B cell (primary cell): ENCODE measurements at regions not wholly inside any gene's neighbourhood (a gene's known extent, or its start where the extent isn't known, plus 50 kb on each side); places are given as distances from the start of the nearest gene placed in this dataset.

ENCODE experiments used
- ATAC-seq: fragments of 200-7000 bp; cut with Tn5 transposase; one replicate; pipeline ENCODE4 v1.10.0; 2021; ENCODE audit warnings: low read depth, mild to moderate bottlenecking, moderate number of reproducible peaks, moderate library complexity
- CTCF ChIA-PET: fragments of 350-600 bp; sonication (Branson Sonifier 250); formaldehyde crosslinking; loops from one replicate; lab custom pipeline; 2021; ENCODE audit warnings: antibody characterized with exemption, inconsistent platforms; lab: Charles Lee
- POLR2A ChIA-PET: fragments of 350-600 bp; sonication (Branson Sonifier 250); formaldehyde crosslinking; loops from one replicate; lab custom pipeline; 2021; ENCODE audit warnings: antibody characterized with exemption; lab: Charles Lee
- DNase-seq: peaks from one replicate; pipeline ENCODE4 v3.0.0; 2013
- H2AFZ ChIP-seq: 2 replicates; pipeline ENCODE4 v1.6.1; 2012; ENCODE audit warnings: mild to moderate bottlenecking, low read depth, low read length; ENCODE audit not compliant: insufficient read depth, poor library complexity, severe bottlenecking
- H3K27ac ChIP-seq, 2 donors: 1 replicate in 1 of 2; 2 replicates in 1 of 2; pipeline ENCODE4 v1.5.1; 2012 to 2013; ENCODE audit warnings: low read length in 2 of 2, mild to moderate bottlenecking in 2 of 2, moderate library complexity in 1 of 2
- H3K27me3 ChIP-seq, 4 experiments: fragments of 200-600 bp in 1 of 4; sonication (generic) in 1 of 4; replicated peaks in 1 of 4; 1 replicate in 2 of 4; 2 replicates in 2 of 4; pipeline versions ENCODE4 v1.6.1 to v1.7.0; 2013 to 2016; ENCODE audit warnings: low read length in 3 of 4, mild to moderate bottlenecking in 2 of 4, mixed read lengths in 1 of 4, moderate library complexity in 1 of 4; ENCODE audit not compliant: insufficient read depth in 4 of 4, control insufficient read depth in 3 of 4; ENCODE audit errors: control extremely low read depth in 1 of 4
- H3K36me3 ChIP-seq, 2 experiments: replicated peaks in 1 of 2; 1 replicate in 1 of 2; 2 replicates in 1 of 2; pipeline versions ENCODE4 v1.6.1 to v1.7.1; 2013; ENCODE audit warnings: low read length in 1 of 2; ENCODE audit not compliant: insufficient read depth in 2 of 2, control insufficient read depth in 1 of 2; ENCODE audit errors: control extremely low read depth in 1 of 2, extremely low read depth in 1 of 2
- H3K4me1 ChIP-seq, 2 donors: fragments of 200-600 bp in 1 of 2; sonication (generic) in 1 of 2; 1 replicate in 1 of 2; 2 replicates in 1 of 2; pipeline versions ENCODE4 v1.5.1 to v1.6.1; 2013 to 2017; ENCODE audit warnings: low read length in 2 of 2; ENCODE audit not compliant: control insufficient read depth in 2 of 2, insufficient read depth in 2 of 2
- H3K4me2 ChIP-seq: replicated peaks from 2 replicates; pipeline ENCODE3; 2012; ENCODE audit warnings: mild to moderate bottlenecking, low read depth, low read length; ENCODE audit not compliant: poor library complexity, severe bottlenecking
- H3K4me3 ChIP-seq, 5 experiments: fragments of 200-600 bp in 1 of 5; sonication (generic) in 1 of 5; 1 replicate in 3 of 5; 2 replicates in 2 of 5; pipeline versions ENCODE4 v1.5.1 to v1.7.0; 2011 to 2016; ENCODE audit warnings: low read length in 4 of 5, mild to moderate bottlenecking in 4 of 5, low read depth in 2 of 5, control low read depth in 1 of 5, moderate library complexity in 1 of 5; ENCODE audit not compliant: insufficient read depth in 1 of 5; ENCODE audit errors: control extremely low read depth in 1 of 5, extremely low read depth in 1 of 5
- H3K79me2 ChIP-seq: fragments of 200-600 bp; sonication (generic); one replicate; pipeline ENCODE4 v1.6.0; 2016; ENCODE audit warnings: low read length; ENCODE audit not compliant: control insufficient read depth, insufficient read depth
- H3K9ac ChIP-seq: fragments of 200-600 bp; sonication (generic); 2 replicates; pipeline ENCODE4 v1.6.1; 2017; ENCODE audit warnings: mild to moderate bottlenecking, low read length, moderate library complexity
- H3K9me3 ChIP-seq, 3 donors: one replicate each; pipeline versions ENCODE4 v1.6.1 to v1.7.1; 2013; ENCODE audit warnings: low read length in 2 of 3; ENCODE audit not compliant: control insufficient read depth in 2 of 3, insufficient read depth in 1 of 3; ENCODE audit errors: control extremely low read depth in 1 of 3
- H4K20me1 ChIP-seq: 2 replicates; pipeline ENCODE4 v1.6.0; 2012; ENCODE audit warnings: mild to moderate bottlenecking, low read length; ENCODE audit not compliant: insufficient read depth, control insufficient read depth, poor library complexity, severe bottlenecking
- H3K27ac Mint-ChIP-seq: one replicate; pipeline ENCODE4 v1.8.0; 2021; ENCODE audit warnings: mixed read lengths
- H3K27me3 Mint-ChIP-seq: one replicate; pipeline ENCODE4 v1.8.0; 2021; ENCODE audit warnings: mixed read lengths
- H3K4me1 Mint-ChIP-seq: one replicate; pipeline ENCODE4 v1.8.0; 2021; ENCODE audit warnings: mixed read lengths
- H3K4me3 Mint-ChIP-seq: one replicate; pipeline ENCODE4 v1.8.0; 2021; ENCODE audit warnings: mixed read lengths
- H3K9me3 Mint-ChIP-seq: one replicate; pipeline ENCODE4 v1.8.0; 2022; ENCODE audit warnings: mixed read lengths; ENCODE audit not compliant: insufficient read depth
- EZH2 ChIP-seq: IDR thresholded peaks from 2 replicates; pipeline ENCODE4 v1.6.1; 2012; ENCODE audit warnings: borderline replicate concordance, low read depth, mild to moderate bottlenecking, moderate library complexity, low read length; ENCODE audit not compliant: insufficient read depth, poor library complexity, severe bottlenecking
- WGBS: methylation state at CpG from one replicate; pipeline ENCODE4 v1.1.5; 2013; ENCODE audit warnings: missing lambda C conversion rate; ENCODE audit not compliant: insufficient coverage; 5-methylcytosine and 5-hydroxymethylcytosine counted together
- intact Hi-C: fragments of 100-400 bp; cut with micrococcal nuclease; formaldehyde crosslinking; loops from one replicate; pipeline ENCODE4 v1.10.0; 2022
- TF ChIP-seq, protein P1 (sequence below): fragments of 200-600 bp; IDR thresholded peaks from one replicate; pipeline ENCODE4 v1.8.0; 2022; ENCODE audit warnings: antibody characterized with exemption, mild to moderate bottlenecking

DNA sequence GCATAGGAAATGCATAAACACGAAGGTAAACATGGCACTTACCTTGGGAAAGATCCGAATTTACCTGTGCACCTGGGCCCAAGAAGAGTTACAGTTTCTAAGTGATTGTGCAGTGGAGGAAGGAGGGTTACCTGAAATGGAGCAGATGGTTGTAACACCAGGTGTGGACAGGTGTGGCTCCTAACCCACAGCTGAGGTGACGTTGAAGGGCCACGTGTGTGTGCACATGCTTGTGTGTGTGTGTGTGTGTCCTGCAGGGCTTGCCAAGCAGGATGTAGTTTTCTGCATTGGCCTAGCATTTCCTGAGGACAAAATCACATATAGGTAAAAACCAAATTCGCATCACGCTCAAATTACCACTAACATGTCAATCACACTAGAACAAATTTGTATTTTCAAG lies 240.8 kb downstream of the ANKRD60 start:
- Histone ChIP-seq H4K20me1 (no peaks in the 10 kb centered on the region), H3K27ac (no peak overlapping the region), H2AFZ (no peak overlapping the region), H3K4me3 (no peak overlapping the region), H3K9me3 (no peaks in the 10 kb centered on the region), H3K9ac (no peak overlapping the region), H3K4me1 (no peaks in the 10 kb centered on the region), H3K27me3 (peaks cover 0 to 12% (median 1%) of the 10 kb centered on the region in 4 experiments), H3K4me2 (no peak overlapping the region), H3K79me2 (no peaks in the 10 kb centered on the region), H3K36me3 (no peaks in the 10 kb centered on the region)
- intact Hi-C loops, result no loop called here
- Mint-ChIP-seq H3K4me1 (no peaks in the 10 kb centered on the region), H3K9me3 (no peaks in the 10 kb centered on the region), H3K27ac (no peak overlapping the region), H3K27me3 (peaks cover 18% of the 10 kb centered on the region), H3K4me3 (no peak overlapping the region)
- ATAC-seq (no peak), DNase-seq (no peak)
- CTCF ChIA-PET, result no interaction called here
- TF ChIP-seq EZH2, result no peak
- TF ChIP-seq, protein P1, sequence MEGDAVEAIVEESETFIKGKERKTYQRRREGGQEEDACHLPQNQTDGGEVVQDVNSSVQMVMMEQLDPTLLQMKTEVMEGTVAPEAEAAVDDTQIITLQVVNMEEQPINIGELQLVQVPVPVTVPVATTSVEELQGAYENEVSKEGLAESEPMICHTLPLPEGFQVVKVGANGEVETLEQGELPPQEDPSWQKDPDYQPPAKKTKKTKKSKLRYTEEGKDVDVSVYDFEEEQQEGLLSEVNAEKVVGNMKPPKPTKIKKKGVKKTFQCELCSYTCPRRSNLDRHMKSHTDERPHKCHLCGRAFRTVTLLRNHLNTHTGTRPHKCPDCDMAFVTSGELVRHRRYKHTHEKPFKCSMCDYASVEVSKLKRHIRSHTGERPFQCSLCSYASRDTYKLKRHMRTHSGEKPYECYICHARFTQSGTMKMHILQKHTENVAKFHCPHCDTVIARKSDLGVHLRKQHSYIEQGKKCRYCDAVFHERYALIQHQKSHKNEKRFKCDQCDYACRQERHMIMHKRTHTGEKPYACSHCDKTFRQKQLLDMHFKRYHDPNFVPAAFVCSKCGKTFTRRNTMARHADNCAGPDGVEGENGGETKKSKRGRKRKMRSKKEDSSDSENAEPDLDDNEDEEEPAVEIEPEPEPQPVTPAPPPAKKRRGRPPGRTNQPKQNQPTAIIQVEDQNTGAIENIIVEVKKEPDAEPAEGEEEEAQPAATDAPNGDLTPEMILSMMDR, result no peak
- 89% methylated on average over 6 of the region's 6 CpGs for WGBS
- POLR2A ChIA-PET, result no interaction called here

- CTCF ChIA-PET, result no interaction called here
Measured at GRCh38 chr20:57986666-57987065, 241.8 kb downstream of the ANKRD60 start.

More at GRCh38 chr20:57986666-57987065, 241.8 kb downstream of the ANKRD60 start:
- Mint-ChIP-seq H3K27ac (no peak overlapping the region), H3K27me3 (peaks cover 16% of the 10 kb centered on the region), H3K9me3 (no peaks in the 10 kb centered on the region), H3K4me1 (no peaks in the 10 kb centered on the region), H3K4me3 (no peak overlapping the region)
- ATAC-seq (no peak), DNase-seq (no peak)
- 86% methylated on average over 6 of the region's 6 CpGs for WGBS
- Histone ChIP-seq H3K4me2 (no peak overlapping the region), H3K27ac (no peak overlapping the region), H3K9ac (no peak overlapping the region), H3K79me2 (no peaks in the 10 kb centered on the region), H3K27me3 (peaks cover 0 to 7% (median 0%) of the 10 kb centered on the region in 4 experiments), H2AFZ (no peak overlapping the region), H3K36me3 (no peaks in the 10 kb centered on the region), H4K20me1 (no peaks in the 10 kb centered on the region), H3K9me3 (no peaks in the 10 kb centered on the region), H3K4me1 (no peaks in the 10 kb centered on the region), H3K4me3 (no peak overlapping the region)
- no peak for TF ChIP-seq EZH2
- TF ChIP-seq, protein P1, result no peak
- intact Hi-C loops, result no loop called here
- POLR2A ChIA-PET, result no interaction called here
